ACC112 (cell line): ENCODE measurements at regions not wholly inside any gene's neighbourhood (a gene's known extent, or its start where the extent isn't known, plus 50 kb on each side); places are given as distances from the start of the nearest gene placed in this dataset.
"Not testable (repeated sequence)": the region's sequence is repeated elsewhere in the genome, so short reads cannot be mapped to it uniquely, and the experiment has no call there.

Source experiments
- H2AFZ ChIP-seq: fragments of 200-600 bp; sonication (generic); one replicate; pipeline ENCODE4 v1.6.0; 2017; ENCODE audit warnings: antibody characterized with exemption, low read length; ENCODE audit not compliant: unreplicated experiment
- H3K27ac ChIP-seq: fragments of 200-600 bp; sonication (generic); 2 replicates; pipeline ENCODE4 v1.5.1; 2014; ENCODE audit warnings: low read depth, mild to moderate bottlenecking, antibody characterized with exemption, low read length, moderate library complexity
- H3K27me3 ChIP-seq: fragments of 200-600 bp; sonication (generic); 2 replicates; pipeline ENCODE4 v1.6.1; 2014; ENCODE audit warnings: mild to moderate bottlenecking, antibody characterized with exemption, low read length, moderate library complexity, mixed read lengths; ENCODE audit not compliant: insufficient read depth
- H3K36me3 ChIP-seq: fragments of 200-600 bp; sonication (generic); 2 replicates; pipeline ENCODE4 v1.6.1; 2016; ENCODE audit warnings: mild to moderate bottlenecking, antibody characterized with exemption, low read length, moderate library complexity, mixed read lengths; ENCODE audit not compliant: insufficient read depth
- H3K4me1 ChIP-seq: fragments of 200-600 bp; sonication (generic); one replicate; pipeline ENCODE4 v1.6.1; 2016; ENCODE audit warnings: low read length, mixed read lengths; ENCODE audit not compliant: insufficient read depth, unreplicated experiment, control insufficient read depth
- H3K4me3 ChIP-seq: fragments of 200-600 bp; sonication (generic); 2 replicates; pipeline ENCODE4 v1.5.1; 2014; ENCODE audit warnings: mild to moderate bottlenecking, low read depth, low read length
- H3K79me2 ChIP-seq: fragments of 200-600 bp; sonication (generic); one replicate; pipeline ENCODE4 v1.6.0; 2016; ENCODE audit warnings: low read length; ENCODE audit not compliant: control insufficient read depth, unreplicated experiment, insufficient read depth

- H3K36me3 ChIP-seq: no peaks in the 10 kb centered on the region
- H3K4me1 ChIP-seq: peaks cover 12% of the 10 kb centered on the region
- no peak overlapping the region for H2AFZ ChIP-seq
- no peak overlapping the region for H3K4me3 ChIP-seq
- peaks cover 35% of the 10 kb centered on the region for H3K27me3 ChIP-seq
- H3K79me2 ChIP-seq: no peaks in the 10 kb centered on the region
- H3K27ac ChIP-seq: no peak overlapping the region
Measured at GRCh38 chr1:168405906-168406549, 125.4 kb downstream of the TBX19 start.

DNA sequence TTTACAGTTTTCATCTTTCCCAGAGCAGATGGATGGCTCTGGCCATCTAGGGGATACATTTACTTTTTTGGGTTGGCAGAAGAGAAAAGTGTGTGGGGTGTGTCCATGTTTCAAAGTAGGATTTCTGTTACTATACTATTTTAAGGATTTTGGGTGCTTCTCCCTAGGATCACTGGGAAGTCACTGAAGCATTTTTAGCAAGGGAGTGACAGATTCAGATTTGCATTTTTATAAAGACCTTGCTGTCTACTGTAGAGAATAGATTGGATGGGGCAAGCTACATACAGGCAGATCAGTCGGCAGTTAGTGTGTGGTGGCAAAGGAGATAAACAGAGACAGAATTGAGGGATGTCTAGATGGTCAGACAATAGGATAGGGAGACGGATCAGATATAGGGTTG lies 122.5 kb downstream of the TBX19 start:
- Histone ChIP-seq H3K36me3 (no peaks in the 10 kb centered on the region), H3K4me1 (peaks cover 6% of the 10 kb centered on the region), H3K79me2 (no peaks in the 10 kb centered on the region), H2AFZ (no peak overlapping the region), H3K27me3 (peaks cover 51% of the 10 kb centered on the region), H3K27ac (no peak overlapping the region), H3K4me3 (no peak overlapping the region)

DNA sequence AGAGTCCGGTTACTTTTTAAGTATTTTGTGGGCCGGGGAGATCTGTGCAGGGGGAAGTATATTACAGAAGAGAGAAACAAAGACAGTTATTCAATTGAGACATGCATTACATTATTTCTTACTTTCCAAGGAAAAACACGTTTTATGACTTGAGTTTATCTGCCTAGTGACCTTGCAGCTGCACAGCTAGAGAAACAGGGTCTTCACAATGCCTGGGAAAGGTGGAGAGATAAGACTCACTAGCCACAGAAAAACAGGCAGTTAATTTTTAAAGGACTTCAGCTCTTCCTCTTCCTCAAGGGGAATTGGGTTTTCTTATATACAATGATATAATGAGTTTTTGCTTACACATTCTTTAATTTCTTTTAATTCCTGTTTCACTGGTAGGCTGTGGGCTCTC lies 121.8 kb downstream of the TBX19 start:
- H3K36me3 ChIP-seq, H3K4me3 ChIP-seq, H3K27ac ChIP-seq, H3K79me2 ChIP-seq, H3K4me1 ChIP-seq, H2AFZ ChIP-seq: not testable (repeated sequence)
- H3K27me3 ChIP-seq: peaks cover 58% of the 10 kb centered on the region

GRCh38 chr1:168401341-168401740 lies 120.7 kb downstream of the TBX19 start:
- H3K79me2 ChIP-seq: no peaks in the 10 kb centered on the region
- no peak overlapping the region for H2AFZ ChIP-seq
- no peak overlapping the region for H3K27ac ChIP-seq
- H3K4me1 ChIP-seq: peaks cover 3% of the 10 kb centered on the region
- no peak overlapping the region for H3K4me3 ChIP-seq
- H3K36me3 ChIP-seq: no peaks in the 10 kb centered on the region
- H3K27me3 ChIP-seq: peaks cover 63% of the 10 kb centered on the region

- Histone ChIP-seq H3K79me2 (no peaks in the 10 kb centered on the region), H3K27me3 (peaks cover 65% of the 10 kb centered on the region), H3K36me3 (no peaks in the 10 kb centered on the region), H3K4me3 (no peak overlapping the region), H3K27ac (no peak overlapping the region), H2AFZ (no peak overlapping the region), H3K4me1 (peaks cover 3% of the 10 kb centered on the region)
Measured at GRCh38 chr1:168400139-168400538, 119.5 kb downstream of the TBX19 start.

DNA sequence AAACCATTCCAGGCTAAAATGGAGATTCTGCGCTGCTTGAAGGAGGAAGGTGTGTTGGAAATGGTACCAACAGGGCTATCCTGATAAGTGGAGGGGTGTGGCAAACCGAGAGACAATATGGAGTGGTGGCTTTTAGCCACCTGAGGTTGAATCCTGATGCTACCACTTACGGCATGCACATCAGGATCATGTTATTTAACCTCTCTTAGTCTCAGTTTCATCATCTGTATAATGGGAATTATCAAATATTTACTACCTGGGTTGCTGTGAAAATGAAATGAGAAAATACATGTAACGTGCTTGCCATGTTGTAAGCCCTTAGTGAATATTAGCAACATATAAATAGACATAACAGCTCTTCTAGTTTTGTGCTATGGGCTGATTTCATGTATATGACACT lies 117.1 kb downstream of the TBX19 start:
- peaks cover 59% of the 10 kb centered on the region for H3K27me3 ChIP-seq
- peaks cover 3% of the 10 kb centered on the region for H3K4me1 ChIP-seq
- no peak overlapping the region for H3K4me3 ChIP-seq
- H3K36me3 ChIP-seq: no peaks in the 10 kb centered on the region
- no peak overlapping the region for H2AFZ ChIP-seq
- no peak overlapping the region for H3K27ac ChIP-seq
- no peaks in the 10 kb centered on the region for H3K79me2 ChIP-seq

- Histone ChIP-seq H3K4me3 (no peak overlapping the region), H3K36me3 (no peaks in the 10 kb centered on the region), H3K27me3 (peaks cover 61% of the 10 kb centered on the region), H3K27ac (no peak overlapping the region), H2AFZ (no peak overlapping the region), H3K4me1 (peaks cover 3% of the 10 kb centered on the region), H3K79me2 (no peaks in the 10 kb centered on the region)
Measured at GRCh38 chr1:168396940-168397684, 116.4 kb downstream of the TBX19 start.

DNA sequence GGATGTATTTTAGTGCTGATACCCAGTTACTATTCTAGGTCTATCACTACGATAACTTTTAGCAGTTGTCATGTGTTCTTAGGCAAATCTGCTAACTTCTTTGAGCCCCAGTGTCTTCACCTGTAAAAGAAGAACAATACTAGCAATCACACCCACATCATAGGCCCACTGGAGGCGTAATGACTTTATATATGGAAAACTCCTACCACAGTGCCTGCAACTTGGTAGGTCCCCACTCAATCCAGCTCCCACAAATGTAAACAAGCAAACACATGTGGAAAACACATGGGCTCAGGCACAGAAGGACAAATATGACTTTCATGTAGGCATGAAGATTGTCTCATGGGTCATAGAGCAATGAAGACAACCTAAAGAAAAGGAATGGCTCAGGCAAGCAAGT lies 115.8 kb downstream of the TBX19 start:
- Histone ChIP-seq H3K4me3 (no peak overlapping the region), H2AFZ (no peak overlapping the region), H3K4me1 (peaks cover 3% of the 10 kb centered on the region), H3K79me2 (no peaks in the 10 kb centered on the region), H3K27me3 (peaks cover 62% of the 10 kb centered on the region), H3K27ac (no peak overlapping the region), H3K36me3 (no peaks in the 10 kb centered on the region)

DNA sequence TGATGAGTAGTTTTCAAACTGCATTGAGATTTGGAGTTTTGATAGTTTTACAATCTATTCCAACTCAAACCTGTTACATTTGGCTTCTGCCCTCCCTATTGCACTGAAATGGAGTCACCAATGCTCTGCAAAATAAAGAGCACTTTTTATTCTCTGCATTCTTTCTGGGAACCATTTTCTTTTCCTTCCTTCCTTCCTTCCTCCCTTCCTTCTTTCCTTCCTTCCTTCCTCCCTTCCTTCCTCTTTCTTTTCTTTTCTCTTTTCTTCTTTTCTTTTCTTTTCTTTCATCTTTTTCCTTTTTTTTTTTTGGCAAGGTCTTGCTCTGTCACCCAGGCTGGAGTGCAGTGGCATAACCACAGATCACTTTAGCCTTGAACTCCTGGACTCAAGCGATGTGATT lies 114.2 kb downstream of the TBX19 start:
- peaks cover 3% of the 10 kb centered on the region for H3K4me1 ChIP-seq
- H3K4me3 ChIP-seq: no peak overlapping the region
- no peak overlapping the region for H3K27ac ChIP-seq
- no peak overlapping the region for H2AFZ ChIP-seq
- no peaks in the 10 kb centered on the region for H3K36me3 ChIP-seq
- no peaks in the 10 kb centered on the region for H3K79me2 ChIP-seq
- H3K27me3 ChIP-seq: peaks cover 59% of the 10 kb centered on the region

DNA sequence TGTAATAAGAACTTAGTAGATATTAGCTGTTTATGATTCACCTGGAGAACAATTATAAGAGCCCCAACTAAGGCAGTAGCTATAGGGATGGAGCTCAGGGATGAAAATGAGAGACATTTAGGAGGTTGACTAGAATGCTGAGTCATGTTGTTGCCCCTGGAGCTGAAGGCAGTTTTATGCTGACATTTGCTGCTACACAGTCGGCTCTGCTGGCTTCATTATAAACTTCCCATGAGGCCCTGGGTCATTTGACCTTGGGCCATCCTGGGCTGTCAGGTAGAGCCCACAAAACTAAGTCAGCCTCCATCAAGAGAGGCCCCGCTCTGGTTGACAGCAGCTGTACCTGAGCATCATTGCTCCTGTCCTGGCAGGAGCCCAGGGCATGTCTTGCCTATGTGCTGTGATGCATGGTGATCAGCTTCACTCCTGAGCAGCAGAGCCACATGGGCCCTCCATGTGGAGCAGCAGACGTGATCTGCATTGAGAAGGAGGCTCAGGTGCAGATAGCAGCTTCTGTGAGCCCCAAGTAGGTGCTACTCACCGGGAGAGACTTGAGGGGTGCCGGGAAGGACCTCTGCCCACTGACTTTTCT lies 112.4 kb downstream of the TBX19 start:
- Histone ChIP-seq H2AFZ (no peak overlapping the region), H3K27ac (no peak overlapping the region), H3K4me1 (no peaks in the 10 kb centered on the region), H3K4me3 (no peak overlapping the region), H3K79me2 (no peaks in the 10 kb centered on the region), H3K27me3 (peaks cover 67% of the 10 kb centered on the region), H3K36me3 (no peaks in the 10 kb centered on the region)
